ENCODE measurements at regions not wholly inside any gene's neighbourhood (a gene's known extent, or its start where the extent isn't known, plus 50 kb on each side); places are given as distances from the start of the nearest gene placed in this dataset.

DNA sequence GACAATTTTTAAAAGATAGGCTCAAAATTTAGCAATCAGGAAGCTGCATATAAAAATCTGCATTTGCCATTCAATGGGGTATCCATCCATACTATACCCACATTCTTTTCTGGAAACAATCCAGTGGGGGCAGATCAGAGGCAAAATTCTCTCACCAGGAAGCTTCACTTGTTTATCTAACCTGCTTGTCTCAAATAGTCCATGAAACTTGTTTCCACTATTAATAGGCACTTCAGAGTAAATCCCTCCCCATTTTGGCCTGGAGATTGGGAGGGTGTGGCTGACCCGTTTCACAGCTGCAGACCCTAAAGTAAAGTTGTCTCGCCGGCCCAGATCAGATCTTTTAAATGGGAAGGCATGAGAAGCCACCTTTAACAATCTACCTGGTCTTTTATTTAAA lies 139.4 kb upstream of the CPNE8 start:
- TF ChIP-seq KLF16 (tag by site-specific recombination; IDR thresholded peaks at IDR 0.05) (no peak), ZBTB8A (tag by site-specific recombination; IDR thresholded peaks at IDR 0.05) (no peak), BCL11A (tag by site-specific recombination; IDR thresholded peaks at IDR 0.05; ENCODE audit: low read depth) (no peak), ZNF221 (tag by site-specific recombination; IDR thresholded peaks at IDR 0.05; ENCODE audit: borderline replicate concordance) (no peak), ZNF302 (tag by site-specific recombination; IDR thresholded peaks at IDR 0.05; ENCODE audit: low read depth) (no peak)

Data from HEK293 (cell line).